Kidney epithelial cell (primary cell): ENCODE measurements at regions not wholly inside any gene's neighbourhood (a gene's known extent, or its start where the extent isn't known, plus 50 kb on each side); places are given as distances from the start of the nearest gene placed in this dataset.
"Not testable (repeated sequence)": the region's sequence is repeated elsewhere in the genome, so short reads cannot be mapped to it uniquely, and the experiment has no call there.

Source experiments
- DNase-seq: peaks from one replicate; pipeline ENCODE4 v3.0.0-alpha.2; 2010; ENCODE audit warnings: low read depth
- H3K27me3 ChIP-seq: 2 replicates; pipeline ENCODE4 v1.6.0; 2011; ENCODE audit warnings: low read length; ENCODE audit not compliant: control insufficient read depth, insufficient read depth
- H3K36me3 ChIP-seq: 2 replicates; pipeline ENCODE4 v1.5.1; 2011; ENCODE audit warnings: low read length; ENCODE audit not compliant: control insufficient read depth, insufficient read depth
- H3K4me3 ChIP-seq: 2 replicates; pipeline ENCODE4 v1.5.1; 2011; ENCODE audit warnings: low read depth, mild to moderate bottlenecking, control low read depth, low read length
- CTCF ChIP-seq: IDR thresholded peaks from 2 replicates; pipeline ENCODE4 v1.5.1; 2011; ENCODE audit warnings: mild to moderate bottlenecking, moderate library complexity, low read length, control low read depth, inconsistent platforms; ENCODE audit not compliant: insufficient read depth, poor library complexity, severe bottlenecking

- no peaks in the 10 kb centered on the region for H3K27me3 ChIP-seq
- TF ChIP-seq CTCF, result no peak
- no peak for DNase-seq
- no peak overlapping the region for H3K4me3 ChIP-seq
- H3K36me3 ChIP-seq, result no peaks in the 10 kb centered on the region
Measured at GRCh38 chr13:66077132-66077689, 1152.9 kb downstream of the PCDH9 start.

- no peak for TF ChIP-seq CTCF
- DNase-seq, result no peak
- no peaks in the 10 kb centered on the region for H3K27me3 ChIP-seq
- H3K4me3 ChIP-seq, result no peak overlapping the region
- H3K36me3 ChIP-seq, result no peaks in the 10 kb centered on the region
Measured at GRCh38 chr13:66076417-66076816, 1153.7 kb downstream of the PCDH9 start.

GRCh38 chr13:66074018-66074615 is 1156.0 kb downstream of the PCDH9 start:
- DNase-seq, result no peak
- H3K36me3 ChIP-seq, result no peaks in the 10 kb centered on the region

GRCh38 chr13:66072097-66072496 is 1158.0 kb downstream of the PCDH9 start:
- H3K27me3 ChIP-seq, H3K4me3 ChIP-seq, DNase-seq, H3K36me3 ChIP-seq: not testable (repeated sequence)

More at GRCh38 chr13:66074018-66074615, 1156.0 kb downstream of the PCDH9 start:
- H3K4me3 ChIP-seq, result no peak overlapping the region
- no peak for TF ChIP-seq CTCF
- H3K27me3 ChIP-seq, result no peaks in the 10 kb centered on the region

GRCh38 chr13:66071608-66072007 is 1158.5 kb downstream of the PCDH9 start:
- no peak for TF ChIP-seq CTCF
- Histone ChIP-seq H3K27me3 (no peaks in the 10 kb centered on the region), H3K36me3 (no peaks in the 10 kb centered on the region), H3K4me3 (no peak overlapping the region)
- no peak for DNase-seq

GRCh38 chr13:66071029-66071428 is 1159.1 kb downstream of the PCDH9 start:
- no peaks in the 10 kb centered on the region for H3K36me3 ChIP-seq
- no peak overlapping the region for H3K4me3 ChIP-seq
- TF ChIP-seq CTCF, result no peak
- no peaks in the 10 kb centered on the region for H3K27me3 ChIP-seq
- no peak for DNase-seq
